Fibroblast of skin of scalp (primary cell): ENCODE measurements at regions not wholly inside any gene's neighbourhood (a gene's known extent, or its start where the extent isn't known, plus 50 kb on each side); places are given as distances from the start of the nearest gene placed in this dataset.
"Not testable (repeated sequence)": the region's sequence is repeated elsewhere in the genome, so short reads cannot be mapped to it uniquely, and the experiment has no call there.

Source experiments
- DNase-seq: peaks from one replicate; pipeline ENCODE4 v3.0.0-alpha.2; 2013

GRCh38 chr5:27854243-27854852, 816.0 kb upstream of the CDH9 start:
- DNase-seq = no peak

- no peak for DNase-seq
Observed at GRCh38 chr5:27845248-27845647, 806.9 kb upstream of the CDH9 start.

GRCh38 chr5:27836704-27837103, 798.3 kb upstream of the CDH9 start:
- not testable (repeated sequence) for DNase-seq

GRCh38 chr5:27832886-27833285, 794.5 kb upstream of the CDH9 start:
- no peak for DNase-seq

GRCh38 chr5:27830546-27830945, 792.2 kb upstream of the CDH9 start:
- DNase-seq = peak; percentile 45

GRCh38 chr5:27821681-27822080, 783.3 kb upstream of the CDH9 start:
- no peak for DNase-seq

- no peak for DNase-seq
Observed at GRCh38 chr5:27818888-27819287, 780.5 kb upstream of the CDH9 start.

- DNase-seq = no peak
Observed at GRCh38 chr5:27814983-27815382, 776.6 kb upstream of the CDH9 start.

- DNase-seq = no peak
Observed at GRCh38 chr5:27814286-27814685, 775.9 kb upstream of the CDH9 start.

GRCh38 chr5:27810458-27810857, 772.1 kb upstream of the CDH9 start:
- no peak for DNase-seq

- DNase-seq = no peak
Observed at GRCh38 chr5:27797220-27797619, 758.8 kb upstream of the CDH9 start.

GRCh38 chr5:27788184-27788583, 749.8 kb upstream of the CDH9 start:
- DNase-seq = no peak

GRCh38 chr5:27784317-27784716, 745.9 kb upstream of the CDH9 start:
- no peak for DNase-seq

- DNase-seq = no peak
Observed at GRCh38 chr5:27778121-27778520, 739.7 kb upstream of the CDH9 start.

GRCh38 chr5:27773636-27774035, 735.2 kb upstream of the CDH9 start:
- DNase-seq = no peak

GRCh38 chr5:27773166-27773565, 734.8 kb upstream of the CDH9 start:
- DNase-seq = no peak

- no peak for DNase-seq
Observed at GRCh38 chr5:27769748-27770402, 731.5 kb upstream of the CDH9 start.

- no peak for DNase-seq
Observed at GRCh38 chr5:27748847-27749246, 710.5 kb upstream of the CDH9 start.

- DNase-seq = not testable (repeated sequence)
Observed at GRCh38 chr5:27743383-27743979, 705.1 kb upstream of the CDH9 start.

- DNase-seq = no peak
Observed at GRCh38 chr5:27742805-27743204, 704.4 kb upstream of the CDH9 start.

GRCh38 chr5:27734838-27735237, 696.5 kb upstream of the CDH9 start:
- no peak for DNase-seq

- DNase-seq = no peak
Observed at GRCh38 chr5:27733237-27733636, 694.9 kb upstream of the CDH9 start.

GRCh38 chr5:27727254-27727653, 688.9 kb upstream of the CDH9 start:
- no peak for DNase-seq

GRCh38 chr5:27722337-27722736, 684.0 kb upstream of the CDH9 start:
- no peak for DNase-seq
